ENCODE measurements at regions not wholly inside any gene's neighbourhood (a gene's known extent, or its start where the extent isn't known, plus 50 kb on each side); places are given as distances from the start of the nearest gene placed in this dataset.

DNA sequence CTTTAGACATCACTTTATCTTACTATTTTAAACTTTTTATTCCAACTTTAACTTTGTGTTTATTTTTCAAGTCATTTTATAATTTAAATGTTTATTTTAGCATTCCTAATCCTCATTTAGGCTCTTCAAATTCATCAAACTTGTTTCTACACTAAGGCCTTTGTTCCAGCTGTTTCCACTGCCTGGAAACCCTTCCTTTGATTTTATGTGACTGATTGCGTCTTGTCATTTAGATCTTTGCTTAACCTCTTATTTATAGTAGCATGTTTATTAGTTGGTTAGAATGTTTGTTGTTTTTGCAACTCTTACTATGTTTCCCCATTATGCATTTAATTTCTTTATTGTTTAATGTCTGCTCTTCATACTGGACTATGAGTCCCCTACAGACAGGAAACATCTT, 132.0 kb downstream of the FAM181B start:
- intact Hi-C loops (cut with DNase I, micrococcal nuclease) = loop anchor here in 1 of 2 experiments (10.0 kb wide), 1 partner anchor 537 kb away; no protein-coding TSS in a partner anchor
- Histone ChIP-seq H3K9me3 (ENCODE audit: control insufficient read depth in 1 of 2, insufficient read depth in 1 of 2, low read length in 2 of 2) (no peaks in the 10 kb centered on the region), H3K4me3 (ENCODE audit: low read length) (no peak overlapping the region), H3K27ac (ENCODE audit: low read depth in 1 of 2, low read length in 2 of 2) (no peak overlapping the region), H3K4me1 (ENCODE audit: insufficient read depth, low read length) (no peaks in the 10 kb centered on the region), H3K36me3 (ENCODE audit: insufficient read depth, low read length) (no peaks in the 10 kb centered on the region), H3K27me3 (ENCODE audit: control insufficient read depth in 1 of 2, insufficient read depth in 2 of 2, low read length in 2 of 2) (no peaks in the 10 kb centered on the region)
- no peak for ATAC-seq (ENCODE audit: poor library complexity)
- ChIA-PET CTCF (no interaction called here), POLR2A (no interaction called here)
- Mint-ChIP-seq H3K27me3 (no peaks in the 10 kb centered on the region), H3K4me1 (ENCODE audit: low read depth) (no peaks in the 10 kb centered on the region), H3K36me3 (ENCODE audit: low read depth) (no peaks in the 10 kb centered on the region), H3K9me3 (no peaks in the 10 kb centered on the region), H3K27ac (no peak overlapping the region), H3K4me3 (no peak overlapping the region)
- TF ChIP-seq, protein P1, sequence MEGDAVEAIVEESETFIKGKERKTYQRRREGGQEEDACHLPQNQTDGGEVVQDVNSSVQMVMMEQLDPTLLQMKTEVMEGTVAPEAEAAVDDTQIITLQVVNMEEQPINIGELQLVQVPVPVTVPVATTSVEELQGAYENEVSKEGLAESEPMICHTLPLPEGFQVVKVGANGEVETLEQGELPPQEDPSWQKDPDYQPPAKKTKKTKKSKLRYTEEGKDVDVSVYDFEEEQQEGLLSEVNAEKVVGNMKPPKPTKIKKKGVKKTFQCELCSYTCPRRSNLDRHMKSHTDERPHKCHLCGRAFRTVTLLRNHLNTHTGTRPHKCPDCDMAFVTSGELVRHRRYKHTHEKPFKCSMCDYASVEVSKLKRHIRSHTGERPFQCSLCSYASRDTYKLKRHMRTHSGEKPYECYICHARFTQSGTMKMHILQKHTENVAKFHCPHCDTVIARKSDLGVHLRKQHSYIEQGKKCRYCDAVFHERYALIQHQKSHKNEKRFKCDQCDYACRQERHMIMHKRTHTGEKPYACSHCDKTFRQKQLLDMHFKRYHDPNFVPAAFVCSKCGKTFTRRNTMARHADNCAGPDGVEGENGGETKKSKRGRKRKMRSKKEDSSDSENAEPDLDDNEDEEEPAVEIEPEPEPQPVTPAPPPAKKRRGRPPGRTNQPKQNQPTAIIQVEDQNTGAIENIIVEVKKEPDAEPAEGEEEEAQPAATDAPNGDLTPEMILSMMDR (IDR thresholded peaks at IDR 0.05) = no peak
- DNase-seq = no peak

DNA sequence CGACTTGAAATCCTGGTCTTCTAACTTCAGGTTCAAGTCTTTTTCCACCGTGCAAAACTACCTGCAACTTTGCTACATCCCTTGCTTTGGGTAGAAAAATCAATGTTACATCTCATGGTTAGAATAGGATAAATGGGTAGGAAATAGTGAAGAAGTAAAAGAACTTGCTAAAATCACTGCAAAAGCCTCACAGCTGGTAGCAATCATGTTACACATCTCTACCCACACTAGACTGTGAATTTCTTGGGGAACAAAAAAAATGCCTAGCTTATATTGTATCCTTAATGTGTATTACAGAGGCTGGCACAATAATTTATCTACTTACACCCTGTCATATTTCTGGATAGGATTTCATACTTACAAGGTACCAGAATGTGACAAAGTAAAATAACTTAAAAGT, 133.8 kb downstream of the FAM181B start:
- Histone ChIP-seq H3K4me3 (ENCODE audit: low read length) (no peak overlapping the region), H3K36me3 (ENCODE audit: insufficient read depth, low read length) (no peaks in the 10 kb centered on the region), H3K27me3 (ENCODE audit: control insufficient read depth in 1 of 2, insufficient read depth in 2 of 2, low read length in 2 of 2) (no peaks in the 10 kb centered on the region), H3K4me1 (ENCODE audit: insufficient read depth, low read length) (no peaks in the 10 kb centered on the region), H3K27ac (ENCODE audit: low read depth in 1 of 2, low read length in 2 of 2) (no peak overlapping the region), H3K9me3 (ENCODE audit: control insufficient read depth in 1 of 2, insufficient read depth in 1 of 2, low read length in 2 of 2) (peaks cover 0 to 4% of the 10 kb centered on the region in 2 experiments)
- no peaks in the 10 kb centered on the region for H3K27me3 Mint-ChIP-seq
- no peaks in the 10 kb centered on the region for H3K36me3 Mint-ChIP-seq (ENCODE audit: low read depth)
- no peaks in the 10 kb centered on the region for H3K4me1 Mint-ChIP-seq (ENCODE audit: low read depth)
- DNase-seq = no peak
- TF ChIP-seq, protein P1 (IDR thresholded peaks at IDR 0.05) = no peak
- no peak overlapping the region for H3K4me3 Mint-ChIP-seq
- POLR2A ChIA-PET = no interaction called here
- intact Hi-C loops (cut with DNase I, micrococcal nuclease) = loop anchor here in 1 of 2 experiments (10.0 kb wide), 1 partner anchor 535 kb away; no protein-coding TSS in a partner anchor
- no peaks in the 10 kb centered on the region for H3K9me3 Mint-ChIP-seq
- CTCF ChIA-PET = interaction anchor here (1.3 kb wide), 1 partner anchor 12 kb away, joined by 3 read pairs; no protein-coding TSS in a partner anchor
- no peak for ATAC-seq (ENCODE audit: poor library complexity)
- H3K27ac Mint-ChIP-seq = no peak overlapping the region

- no peaks in the 10 kb centered on the region for H3K27me3 Mint-ChIP-seq
- TF ChIP-seq, protein P1 (IDR thresholded peaks at IDR 0.05) = no peak
- no peaks in the 10 kb centered on the region for H3K36me3 ChIP-seq (ENCODE audit: insufficient read depth, low read length)
Measured at GRCh38 chr11:82586581-82586980, 147.1 kb downstream of the FAM181B start.

More at GRCh38 chr11:82586581-82586980, 147.1 kb downstream of the FAM181B start:
- H3K4me1 ChIP-seq (ENCODE audit: insufficient read depth, low read length) = no peaks in the 10 kb centered on the region
- DNase-seq = no peak
- no peak for ATAC-seq (ENCODE audit: poor library complexity)
- no peaks in the 10 kb centered on the region for H3K4me1 Mint-ChIP-seq (ENCODE audit: low read depth)
- H3K9me3 Mint-ChIP-seq = peaks cover 3% of the 10 kb centered on the region
- intact Hi-C loops (cut with DNase I, micrococcal nuclease) = no loop called here
- H3K36me3 Mint-ChIP-seq (ENCODE audit: low read depth) = no peaks in the 10 kb centered on the region
- H3K4me3 ChIP-seq (ENCODE audit: low read length) = no peak overlapping the region
- ChIA-PET POLR2A (no interaction called here), CTCF (no interaction called here)
- H3K27me3 ChIP-seq (ENCODE audit: control insufficient read depth in 1 of 2, insufficient read depth in 2 of 2, low read length in 2 of 2) = no peaks in the 10 kb centered on the region
- H3K27ac ChIP-seq (ENCODE audit: low read depth in 1 of 2, low read length in 2 of 2) = no peak overlapping the region
- peaks cover 0 to 5% of the 10 kb centered on the region in 2 experiments for H3K9me3 ChIP-seq (ENCODE audit: control insufficient read depth in 1 of 2, insufficient read depth in 1 of 2, low read length in 2 of 2)
- H3K27ac Mint-ChIP-seq = no peak overlapping the region
- H3K4me3 Mint-ChIP-seq = no peak overlapping the region

Data from CD4-positive, alpha-beta T cell (primary cell).